ENCODE measurements at regions not wholly inside any gene's neighbourhood (a gene's known extent, or its start where the extent isn't known, plus 50 kb on each side); places are given as distances from the start of the nearest gene placed in this dataset.
"Not testable (repeated sequence)": the region's sequence is repeated elsewhere in the genome, so short reads cannot be mapped to it uniquely, and the experiment has no call there.

DNA sequence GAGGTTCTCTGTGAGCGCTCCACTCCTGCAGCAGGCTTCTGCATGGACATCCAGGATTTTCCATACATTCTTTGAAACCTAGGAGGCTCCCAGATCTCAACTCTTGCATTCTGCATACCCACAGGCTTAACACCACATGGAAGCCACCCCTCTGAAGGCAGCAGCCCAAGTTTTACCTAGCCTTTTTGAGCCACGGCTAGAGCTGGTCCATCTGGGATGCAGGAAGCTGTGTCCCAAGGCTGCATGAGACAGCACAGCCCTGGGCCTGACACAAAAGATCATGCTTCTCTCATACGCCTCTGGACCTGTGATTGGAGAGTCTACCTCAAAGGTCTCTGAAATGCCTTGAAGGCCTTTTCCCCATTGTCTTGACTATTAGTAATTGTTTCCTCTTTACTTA is 53.6 kb upstream of the RPRM start:
- no peak overlapping the region for H2BK120ac ChIP-seq (ENCODE audit: low read depth, low read length)

DNA sequence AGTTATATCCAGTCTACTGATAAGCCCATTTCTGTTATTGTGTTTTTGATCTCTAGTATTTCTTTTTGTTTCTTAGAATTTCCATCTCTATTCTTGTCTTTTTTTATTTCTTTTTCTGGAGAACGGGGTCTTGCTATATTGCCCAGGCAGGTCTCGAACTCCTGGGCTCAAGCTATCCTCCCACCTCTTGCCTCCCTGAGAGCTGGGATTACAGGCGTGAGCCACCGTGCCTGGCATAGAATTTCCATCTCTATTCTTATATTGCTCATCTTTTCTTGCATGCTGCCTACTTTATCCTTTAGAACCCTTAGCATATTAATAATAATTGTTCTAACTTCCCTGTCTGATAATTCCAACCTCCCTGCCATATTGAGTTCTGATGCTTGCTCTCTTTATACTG is 55.2 kb upstream of the RPRM start:
- WGBS (ENCODE audit: extremely low coverage, insufficient coverage, low lambda C conversion rate): no CpG with 5 or more reads among the region's 4 CpGs
- H3K36me3 ChIP-seq (ENCODE audit: control insufficient read depth, insufficient read depth, low read length); H3K4me1 ChIP-seq (ENCODE audit: control insufficient read depth, low read depth, low read length): not testable (repeated sequence)

More for the DNA sequence above, 53.6 kb upstream of the RPRM start:
- no peak overlapping the region for H3K18ac ChIP-seq (ENCODE audit: low read length)
- H3K79me1 ChIP-seq (ENCODE audit: low read length): no peaks in the 10 kb centered on the region
- no peak overlapping the region for H2BK5ac ChIP-seq (ENCODE audit: low read length)
- no peak overlapping the region for H3K27ac ChIP-seq (ENCODE audit: low read depth, low read length)
- peak; percentile 19 for DNase-seq
- H2BK15ac ChIP-seq (replicated peaks; ENCODE audit: low read depth): no peak overlapping the region
- no peak overlapping the region for H2AK5ac ChIP-seq (ENCODE audit: low read length)
- H3K27me3 ChIP-seq (ENCODE audit: insufficient read depth, low read length, poor library complexity): no peaks in the 10 kb centered on the region
- no peaks in the 10 kb centered on the region for H3K36me3 ChIP-seq (ENCODE audit: control insufficient read depth, insufficient read depth, low read length)
- H3K4me3 ChIP-seq (ENCODE audit: low read length): no peak overlapping the region
- H3K56ac ChIP-seq (ENCODE audit: low read length): no peak overlapping the region
- H4K8ac ChIP-seq (ENCODE audit: low read depth, low read length): no peak overlapping the region
- H4K5ac ChIP-seq (ENCODE audit: low read length): no peak overlapping the region
- H3K4ac ChIP-seq (ENCODE audit: low read depth, low read length): no peak overlapping the region
- H3K9ac ChIP-seq (ENCODE audit: low read length): no peak overlapping the region
- no peaks in the 10 kb centered on the region for H3K79me2 ChIP-seq (ENCODE audit: control insufficient read depth, insufficient read depth, low read length)
- no peak overlapping the region for H3K4me2 ChIP-seq (ENCODE audit: low read length)
- H3K4me1 ChIP-seq (ENCODE audit: control insufficient read depth, low read depth, low read length): no peaks in the 10 kb centered on the region
- no CpG with 5 or more reads among the region's 3 CpGs for WGBS (ENCODE audit: extremely low coverage, insufficient coverage, low lambda C conversion rate)
- no peak overlapping the region for H3K23ac ChIP-seq (ENCODE audit: low read length)

DNA sequence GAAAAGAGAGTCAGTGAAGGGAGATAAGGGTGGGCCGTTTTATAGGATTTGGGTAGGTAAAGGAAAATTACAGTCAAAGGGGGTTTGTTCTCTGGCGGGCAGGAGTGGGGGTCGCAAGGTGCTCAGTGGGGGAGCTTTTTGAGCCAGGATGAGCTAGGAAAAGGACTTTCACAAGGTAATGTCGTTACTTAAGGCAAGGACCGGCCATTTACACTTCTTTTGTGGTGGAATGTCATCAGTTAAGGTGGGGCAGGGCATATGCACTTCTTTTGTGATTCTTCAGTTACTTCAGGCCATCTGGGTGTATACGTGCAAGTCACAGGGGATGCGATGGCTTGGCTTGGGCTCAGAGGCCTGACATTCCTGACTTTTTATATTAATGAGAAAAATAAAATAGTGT is 56.0 kb upstream of the RPRM start:
- H3K79me1 ChIP-seq (ENCODE audit: low read length); H3K36me3 ChIP-seq (ENCODE audit: control insufficient read depth, insufficient read depth, low read length); H3K56ac ChIP-seq (ENCODE audit: low read length); H3K4ac ChIP-seq (ENCODE audit: low read depth, low read length); H2AK5ac ChIP-seq (ENCODE audit: low read length); H3K23ac ChIP-seq (ENCODE audit: low read length); DNase-seq; H2BK120ac ChIP-seq (ENCODE audit: low read depth, low read length); H3K4me1 ChIP-seq (ENCODE audit: control insufficient read depth, low read depth, low read length); H3K4me2 ChIP-seq (ENCODE audit: low read length); H4K5ac ChIP-seq (ENCODE audit: low read length); H3K27me3 ChIP-seq (ENCODE audit: insufficient read depth, low read length, poor library complexity); H3K18ac ChIP-seq (ENCODE audit: low read length); H3K79me2 ChIP-seq (ENCODE audit: control insufficient read depth, insufficient read depth, low read length); H3K27ac ChIP-seq (ENCODE audit: low read depth, low read length); H3K9ac ChIP-seq (ENCODE audit: low read length); H4K8ac ChIP-seq (ENCODE audit: low read depth, low read length); H2BK15ac ChIP-seq (replicated peaks; ENCODE audit: low read depth); H2BK5ac ChIP-seq (ENCODE audit: low read length); H3K4me3 ChIP-seq (ENCODE audit: low read length): not testable (repeated sequence)
- WGBS (ENCODE audit: extremely low coverage, insufficient coverage, low lambda C conversion rate): no CpG with 5 or more reads among the region's 7 CpGs

More for the DNA sequence above, 55.2 kb upstream of the RPRM start:
- not testable (repeated sequence) for H3K4me2 ChIP-seq (ENCODE audit: low read length); H2BK120ac ChIP-seq (ENCODE audit: low read depth, low read length); H3K27me3 ChIP-seq (ENCODE audit: insufficient read depth, low read length, poor library complexity); H3K79me2 ChIP-seq (ENCODE audit: control insufficient read depth, insufficient read depth, low read length); H3K56ac ChIP-seq (ENCODE audit: low read length); H3K23ac ChIP-seq (ENCODE audit: low read length); H3K4me3 ChIP-seq (ENCODE audit: low read length); H2AK5ac ChIP-seq (ENCODE audit: low read length); H3K27ac ChIP-seq (ENCODE audit: low read depth, low read length); DNase-seq; H4K8ac ChIP-seq (ENCODE audit: low read depth, low read length); H2BK5ac ChIP-seq (ENCODE audit: low read length); H3K9ac ChIP-seq (ENCODE audit: low read length); H3K18ac ChIP-seq (ENCODE audit: low read length); H4K5ac ChIP-seq (ENCODE audit: low read length); H3K4ac ChIP-seq (ENCODE audit: low read depth, low read length); H3K79me1 ChIP-seq (ENCODE audit: low read length); H2BK15ac ChIP-seq (replicated peaks; ENCODE audit: low read depth)

DNA sequence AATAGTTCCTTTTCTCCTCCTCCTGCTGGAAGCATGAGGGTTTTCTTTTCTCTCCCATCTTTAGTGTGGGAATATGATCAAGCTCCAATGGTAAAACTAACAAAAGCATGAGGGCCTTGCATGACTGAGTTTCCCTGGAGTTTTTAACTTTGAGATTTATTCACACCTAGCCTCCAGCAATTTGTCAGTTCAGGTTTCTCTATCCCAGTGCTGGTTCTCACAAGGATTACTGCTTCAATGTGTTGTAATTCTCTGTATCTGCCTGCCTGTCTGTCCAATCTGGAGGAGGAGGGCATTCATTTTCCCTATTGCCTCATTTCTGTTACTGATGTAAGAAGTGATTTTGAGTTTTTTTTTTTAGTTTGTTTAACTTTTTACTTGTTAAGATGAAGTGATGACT is 57.6 kb upstream of the RPRM start:
- H3K79me1 ChIP-seq (ENCODE audit: low read length): no peaks in the 10 kb centered on the region
- H3K18ac ChIP-seq (ENCODE audit: low read length): peak overlapping the region; percentile 68
- no peak overlapping the region for H3K27ac ChIP-seq (ENCODE audit: low read depth, low read length)
- no peaks in the 10 kb centered on the region for H3K36me3 ChIP-seq (ENCODE audit: control insufficient read depth, insufficient read depth, low read length)
- H2BK5ac ChIP-seq (ENCODE audit: low read length): no peak overlapping the region
- no peak overlapping the region for H2BK120ac ChIP-seq (ENCODE audit: low read depth, low read length)
- H2AK5ac ChIP-seq (ENCODE audit: low read length): no peak overlapping the region
- H4K5ac ChIP-seq (ENCODE audit: low read length): no peak overlapping the region
- H3K4me1 ChIP-seq (ENCODE audit: control insufficient read depth, low read depth, low read length): no peaks in the 10 kb centered on the region
- DNase-seq: peak; percentile 32
- H3K4me3 ChIP-seq (ENCODE audit: low read length): no peak overlapping the region
- no peaks in the 10 kb centered on the region for H3K79me2 ChIP-seq (ENCODE audit: control insufficient read depth, insufficient read depth, low read length)
- no peak overlapping the region for H4K8ac ChIP-seq (ENCODE audit: low read depth, low read length)
- H3K4ac ChIP-seq (ENCODE audit: low read depth, low read length): no peak overlapping the region
- H3K9ac ChIP-seq (ENCODE audit: low read length): no peak overlapping the region
- no peak overlapping the region for H3K23ac ChIP-seq (ENCODE audit: low read length)
- H3K27me3 ChIP-seq (ENCODE audit: insufficient read depth, low read length, poor library complexity): no peaks in the 10 kb centered on the region
- no peak overlapping the region for H3K56ac ChIP-seq (ENCODE audit: low read length)
- H3K4me2 ChIP-seq (ENCODE audit: low read length): no peak overlapping the region
- H2BK15ac ChIP-seq (replicated peaks; ENCODE audit: low read depth): no peak overlapping the region

DNA sequence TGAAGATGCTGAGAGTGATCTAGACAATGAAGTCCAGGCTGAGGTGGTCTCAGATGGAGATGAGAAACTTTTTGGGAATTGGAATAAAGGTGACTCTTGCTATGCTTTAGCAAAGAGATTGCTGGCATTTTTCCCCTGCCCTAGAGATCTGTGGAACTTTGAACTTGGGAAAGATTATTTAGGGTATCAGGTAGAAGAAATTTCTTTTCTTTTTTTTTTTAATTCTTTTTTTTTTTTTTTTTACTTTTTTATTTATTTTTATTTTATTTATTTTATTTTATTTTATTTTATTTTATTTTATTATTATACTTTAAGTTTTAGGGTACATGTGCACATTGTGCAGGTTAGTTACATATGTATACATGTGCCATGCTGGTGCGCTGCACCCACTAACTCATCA is 59.5 kb upstream of the RPRM start:
- H3K18ac ChIP-seq (ENCODE audit: low read length); H3K56ac ChIP-seq (ENCODE audit: low read length); H3K27me3 ChIP-seq (ENCODE audit: insufficient read depth, low read length, poor library complexity); H3K4me3 ChIP-seq (ENCODE audit: low read length); H3K79me2 ChIP-seq (ENCODE audit: control insufficient read depth, insufficient read depth, low read length); H2AK5ac ChIP-seq (ENCODE audit: low read length); H3K9ac ChIP-seq (ENCODE audit: low read length); DNase-seq; H3K36me3 ChIP-seq (ENCODE audit: control insufficient read depth, insufficient read depth, low read length); H3K79me1 ChIP-seq (ENCODE audit: low read length); H2BK120ac ChIP-seq (ENCODE audit: low read depth, low read length); H2BK15ac ChIP-seq (replicated peaks; ENCODE audit: low read depth); H3K23ac ChIP-seq (ENCODE audit: low read length); H3K4me2 ChIP-seq (ENCODE audit: low read length); H2BK5ac ChIP-seq (ENCODE audit: low read length); H4K8ac ChIP-seq (ENCODE audit: low read depth, low read length); H3K27ac ChIP-seq (ENCODE audit: low read depth, low read length); H3K4me1 ChIP-seq (ENCODE audit: control insufficient read depth, low read depth, low read length); H4K5ac ChIP-seq (ENCODE audit: low read length); H3K4ac ChIP-seq (ENCODE audit: low read depth, low read length): not testable (repeated sequence)
- no CpG with 5 or more reads among the region's 1 CpG for whole genome bisulfite sequencing (ENCODE audit: extremely low coverage, insufficient coverage, low lambda C conversion rate)

DNA sequence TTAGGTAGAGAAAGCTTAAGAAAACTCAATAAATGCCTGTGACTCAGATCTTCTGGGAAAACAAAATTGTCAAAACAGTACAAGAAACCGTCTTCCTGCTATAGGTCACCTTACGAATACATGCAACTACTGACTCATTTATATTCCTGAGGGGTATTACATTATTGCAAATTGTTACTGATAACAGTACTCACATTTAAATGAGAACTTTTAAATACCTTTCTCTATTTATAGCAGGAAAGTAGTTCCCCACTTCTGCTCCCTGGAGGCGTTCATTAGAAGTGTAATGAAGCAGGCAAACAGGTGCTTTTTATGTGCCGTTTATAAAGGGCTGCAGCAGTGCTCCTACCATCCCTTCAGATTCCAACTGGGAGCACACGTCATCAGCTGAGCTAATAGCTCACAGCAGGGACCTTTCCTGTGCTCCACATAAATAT is 65.1 kb upstream of the RPRM start:
- Histone ChIP-seq H3K18ac (ENCODE audit: low read length) (no peak overlapping the region), H2BK15ac (replicated peaks; ENCODE audit: low read depth) (no peak overlapping the region), H3K4me2 (ENCODE audit: low read length) (no peak overlapping the region), H2BK120ac (ENCODE audit: low read depth, low read length) (no peak overlapping the region), H2AK5ac (ENCODE audit: low read length) (no peak overlapping the region), H3K56ac (ENCODE audit: low read length) (no peak overlapping the region), H3K9ac (ENCODE audit: low read length) (no peak overlapping the region), H3K79me2 (ENCODE audit: control insufficient read depth, insufficient read depth, low read length) (no peaks in the 10 kb centered on the region), H3K79me1 (ENCODE audit: low read length) (no peaks in the 10 kb centered on the region), H2BK5ac (ENCODE audit: low read length) (no peak overlapping the region), H3K23ac (ENCODE audit: low read length) (no peak overlapping the region), H4K5ac (ENCODE audit: low read length) (no peak overlapping the region), H3K27ac (ENCODE audit: low read depth, low read length) (no peak overlapping the region), H3K4me1 (ENCODE audit: control insufficient read depth, low read depth, low read length) (no peaks in the 10 kb centered on the region), H4K8ac (ENCODE audit: low read depth, low read length) (no peak overlapping the region), H3K27me3 (ENCODE audit: insufficient read depth, low read length, poor library complexity) (no peaks in the 10 kb centered on the region), H3K36me3 (ENCODE audit: control insufficient read depth, insufficient read depth, low read length) (no peaks in the 10 kb centered on the region), H3K4me3 (ENCODE audit: low read length) (no peak overlapping the region), H3K4ac (ENCODE audit: low read depth, low read length) (no peak overlapping the region)
- DNase-seq: peak; percentile 47
- WGBS (ENCODE audit: extremely low coverage, insufficient coverage, low lambda C conversion rate): no CpG with 5 or more reads among the region's 5 CpGs
